ENCODE measurements at regions not wholly inside any gene's neighbourhood (a gene's known extent, or its start where the extent isn't known, plus 50 kb on each side); places are given as distances from the start of the nearest gene placed in this dataset.
A peak's percentile ranks its signal among the peaks of the same experiment; 100 is the strongest.

DNA sequence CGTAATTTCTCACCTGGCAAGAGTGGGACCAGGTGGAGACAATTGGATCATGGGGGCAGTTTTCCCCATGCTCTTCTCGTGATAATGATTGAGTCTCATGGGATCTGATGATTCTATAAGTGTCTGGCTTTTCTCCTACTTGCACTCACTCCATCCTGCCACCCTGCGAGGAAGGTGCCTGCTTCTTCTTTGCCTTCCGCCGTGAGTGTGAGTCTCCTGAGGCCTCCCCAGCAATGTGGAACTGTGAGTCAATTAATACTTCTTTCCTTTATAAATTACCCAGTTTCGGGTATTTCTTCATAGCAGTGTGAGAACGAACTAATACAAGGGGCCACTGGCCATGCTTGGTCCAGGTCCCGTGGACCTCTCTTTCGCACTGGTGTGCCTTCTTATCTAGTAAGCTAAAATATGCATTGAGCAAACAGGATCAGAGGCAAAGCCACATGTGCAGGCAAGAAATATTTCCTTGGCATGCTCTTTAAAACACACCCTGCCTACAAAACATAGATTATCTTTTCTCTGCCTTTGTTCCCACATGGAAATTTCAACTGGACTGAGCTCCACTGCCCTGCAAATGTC lies 821.1 kb downstream of the TRIB2 start:
- no peak overlapping the region for H3K9ac ChIP-seq (ENCODE audit: control insufficient read depth, insufficient read depth, low read length)
- no peak overlapping the region for H3K27ac ChIP-seq (ENCODE audit: control insufficient read depth, insufficient read depth)
- POLR2A ChIA-PET, result interaction anchor here (0.6 to 1.1 kb wide), 2 partner anchors 8 to 346 kb away, joined by 4 read pairs; no protein-coding TSS in a partner anchor
- no peaks in the 10 kb centered on the region for H3K36me3 ChIP-seq (ENCODE audit: control insufficient read depth in 2 of 2, insufficient read depth in 2 of 2, low read length in 1 of 2)
- FAIRE-seq (no peak), DNase-seq (ENCODE audit: low read depth, low spot score) (no peak), ATAC-seq (no peak)
- H3K79me2 ChIP-seq (ENCODE audit: control insufficient read depth, insufficient read depth, low read length), result no peaks in the 10 kb centered on the region
- H3K4me3 ChIP-seq, result no peak overlapping the region
- no peaks in the 10 kb centered on the region for H3K4me1 ChIP-seq (ENCODE audit: control insufficient read depth, insufficient read depth, low read length)
- TF ChIP-seq YY1 (IDR thresholded peaks at IDR 0.05; ENCODE audit: low read depth, low read length), result no peak
- TF ChIP-seq ZNF622 (IDR thresholded peaks at IDR 0.05), result no peak
- no peak for TF ChIP-seq RAD21 (IDR thresholded peaks at IDR 0.05; ENCODE audit: insufficient read depth, low read depth, low read length)
- no peak for TF ChIP-seq TCF3 (IDR thresholded peaks at IDR 0.05; ENCODE audit: borderline replicate concordance, insufficient read depth, low read depth, low read length)
- TF ChIP-seq PAX8 (IDR thresholded peaks at IDR 0.05), result no peak
- TF ChIP-seq GABPA (IDR thresholded peaks at IDR 0.05; ENCODE audit: low read depth), result no peak
- no peak for TF ChIP-seq PAX5 (IDR thresholded peaks at IDR 0.05; ENCODE audit: borderline replicate concordance, low read depth, low read length)
- no peak for TF ChIP-seq BACH1 (IDR thresholded peaks at IDR 0.05; ENCODE audit: borderline replicate concordance)
- intact Hi-C loops (cut with micrococcal nuclease; ENCODE audit: unreplicated experiment) (no loop called here), in situ Hi-C loops (cut with MboI) (no loop called here)
- BruUV-seq (replicated peaks), result TSS peak; percentile 60
- CTCF ChIA-PET, result interaction anchor here (0.6 kb wide), 1 partner anchor 700 kb away, joined by 3 read pairs; no protein-coding TSS in a partner anchor
- H3K4me2 ChIP-seq (ENCODE audit: control insufficient read depth, insufficient read depth), result no peak overlapping the region
- H4K20me1 ChIP-seq (ENCODE audit: control insufficient read depth, insufficient read depth), result no peaks in the 10 kb centered on the region
- no peaks in the 10 kb centered on the region for H3K27me3 ChIP-seq (replicated peaks in 1 of 2; ENCODE audit: control insufficient read depth in 2 of 2, insufficient read depth in 2 of 2, low read length in 1 of 2)
- SMC1A ChIA-PET (ENCODE audit: uncharacterized antibody, unreplicated experiment), result interaction anchor here (0.8 to 2.2 kb wide), 7 partner anchors 9 to 341 kb away, joined by 3 to 13 read pairs (median 4); no protein-coding TSS in a partner anchor
- H2AFZ ChIP-seq (ENCODE audit: control insufficient read depth, low read depth, low read length), result peak overlapping the region; percentile 44
- RAD21 ChIA-PET (ENCODE audit: unreplicated experiment), result interaction anchor here (0.9 to 1.3 kb wide), 3 partner anchors 13 to 16 kb away, joined by 3 to 4 read pairs (median 3); no protein-coding TSS in a partner anchor
- H3K9me3 ChIP-seq (replicated peaks; ENCODE audit: control insufficient read depth, insufficient read depth, low read length), result peaks cover under 1% of the 10 kb centered on the region; the same call in 2 of the 3 replicates
- 61% methylated on average over 9 of the region's 9 CpGs for WGBS (ENCODE audit: insufficient coverage, insufficient replicate concordance, low lambda C conversion rate, missing lambda C conversion rate)

DNA sequence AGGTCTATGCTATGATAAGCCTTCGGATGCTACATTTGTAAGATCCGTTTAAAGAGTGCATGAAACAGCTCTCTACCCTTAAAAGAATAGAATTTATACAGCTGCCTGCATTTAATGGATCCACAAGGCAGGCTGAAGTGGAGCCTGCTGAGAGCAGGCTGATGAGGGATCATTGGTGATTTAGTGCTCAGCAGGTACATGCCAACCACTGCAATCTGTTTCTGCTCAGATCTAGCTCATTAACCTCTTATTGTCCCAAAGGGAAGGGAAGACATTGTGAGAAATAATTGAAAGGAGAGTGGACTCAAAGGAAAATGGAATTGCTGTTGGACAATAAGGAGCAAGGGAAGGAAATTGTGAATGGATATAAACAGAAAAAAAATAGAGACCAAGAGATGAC lies 822.6 kb downstream of the TRIB2 start:
- DNase-seq (ENCODE audit: low read depth, low spot score), result no peak
- no peak for ATAC-seq
- no TSS peak for BruUV-seq (replicated peaks)
- no peak for FAIRE-seq
- Histone ChIP-seq H4K20me1 (ENCODE audit: control insufficient read depth, insufficient read depth) (no peaks in the 10 kb centered on the region), H3K4me2 (ENCODE audit: control insufficient read depth, insufficient read depth) (no peak overlapping the region), H3K9ac (ENCODE audit: control insufficient read depth, insufficient read depth, low read length) (no peak overlapping the region), H2AFZ (ENCODE audit: control insufficient read depth, low read depth, low read length) (no peak overlapping the region), H3K27me3 (replicated peaks in 1 of 2; ENCODE audit: control insufficient read depth in 2 of 2, insufficient read depth in 2 of 2, low read length in 1 of 2) (no peaks in the 10 kb centered on the region), H3K4me1 (ENCODE audit: control insufficient read depth, insufficient read depth, low read length) (peaks cover 4% of the 10 kb centered on the region; the same call in 1 of the 2 replicates), H3K79me2 (ENCODE audit: control insufficient read depth, insufficient read depth, low read length) (no peaks in the 10 kb centered on the region), H3K27ac (ENCODE audit: control insufficient read depth, insufficient read depth) (no peak overlapping the region), H3K9me3 (replicated peaks; ENCODE audit: control insufficient read depth, insufficient read depth, low read length) (peaks cover 2% of the 10 kb centered on the region; the same call in 2 of the 3 replicates), H3K36me3 (ENCODE audit: control insufficient read depth in 2 of 2, insufficient read depth in 2 of 2, low read length in 1 of 2) (no peaks in the 10 kb centered on the region), H3K4me3 (no peak overlapping the region)
- WGBS (ENCODE audit: insufficient coverage, insufficient replicate concordance, low lambda C conversion rate, missing lambda C conversion rate), result 66% methylated on average over 2 of the region's 2 CpGs
- ChIA-PET CTCF (no interaction called here), SMC1A (ENCODE audit: uncharacterized antibody, unreplicated experiment) (interaction anchor here (1.2 to 2.2 kb wide), 3 partner anchors 10 to 21 kb away, joined by 3 to 13 read pairs (median 6); no protein-coding TSS in a partner anchor), POLR2A (no interaction called here), RAD21 (ENCODE audit: unreplicated experiment) (interaction anchor here (1.0 kb wide), 2 partner anchors 10 to 17 kb away, joined by 3 to 4 read pairs; no protein-coding TSS in a partner anchor)
- intact Hi-C loops (cut with micrococcal nuclease; ENCODE audit: unreplicated experiment), result no loop called here
- in situ Hi-C loops (cut with MboI), result no loop called here
- no peak for TF ChIP-seq WRNIP1 (IDR thresholded peaks at IDR 0.05; ENCODE audit: borderline replicate concordance, low read depth, low read length)
- TF ChIP-seq, protein P1, sequence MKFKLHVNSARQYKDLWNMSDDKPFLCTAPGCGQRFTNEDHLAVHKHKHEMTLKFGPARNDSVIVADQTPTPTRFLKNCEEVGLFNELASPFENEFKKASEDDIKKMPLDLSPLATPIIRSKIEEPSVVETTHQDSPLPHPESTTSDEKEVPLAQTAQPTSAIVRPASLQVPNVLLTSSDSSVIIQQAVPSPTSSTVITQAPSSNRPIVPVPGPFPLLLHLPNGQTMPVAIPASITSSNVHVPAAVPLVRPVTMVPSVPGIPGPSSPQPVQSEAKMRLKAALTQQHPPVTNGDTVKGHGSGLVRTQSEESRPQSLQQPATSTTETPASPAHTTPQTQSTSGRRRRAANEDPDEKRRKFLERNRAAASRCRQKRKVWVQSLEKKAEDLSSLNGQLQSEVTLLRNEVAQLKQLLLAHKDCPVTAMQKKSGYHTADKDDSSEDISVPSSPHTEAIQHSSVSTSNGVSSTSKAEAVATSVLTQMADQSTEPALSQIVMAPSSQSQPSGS (IDR thresholded peaks at IDR 0.05; ENCODE audit: low read length), result no peak
- TF ChIP-seq, protein P2, sequence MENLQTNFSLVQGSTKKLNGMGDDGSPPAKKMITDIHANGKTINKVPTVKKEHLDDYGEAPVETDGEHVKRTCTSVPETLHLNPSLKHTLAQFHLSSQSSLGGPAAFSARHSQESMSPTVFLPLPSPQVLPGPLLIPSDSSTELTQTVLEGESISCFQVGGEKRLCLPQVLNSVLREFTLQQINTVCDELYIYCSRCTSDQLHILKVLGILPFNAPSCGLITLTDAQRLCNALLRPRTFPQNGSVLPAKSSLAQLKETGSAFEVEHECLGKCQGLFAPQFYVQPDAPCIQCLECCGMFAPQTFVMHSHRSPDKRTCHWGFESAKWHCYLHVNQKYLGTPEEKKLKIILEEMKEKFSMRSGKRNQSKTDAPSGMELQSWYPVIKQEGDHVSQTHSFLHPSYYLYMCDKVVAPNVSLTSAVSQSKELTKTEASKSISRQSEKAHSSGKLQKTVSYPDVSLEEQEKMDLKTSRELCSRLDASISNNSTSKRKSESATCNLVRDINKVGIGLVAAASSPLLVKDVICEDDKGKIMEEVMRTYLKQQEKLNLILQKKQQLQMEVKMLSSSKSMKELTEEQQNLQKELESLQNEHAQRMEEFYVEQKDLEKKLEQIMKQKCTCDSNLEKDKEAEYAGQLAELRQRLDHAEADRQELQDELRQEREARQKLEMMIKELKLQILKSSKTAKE (IDR thresholded peaks at IDR 0.05; ENCODE audit: low read depth, poor library complexity, severe bottlenecking), result no peak
- TF ChIP-seq, protein P3, sequence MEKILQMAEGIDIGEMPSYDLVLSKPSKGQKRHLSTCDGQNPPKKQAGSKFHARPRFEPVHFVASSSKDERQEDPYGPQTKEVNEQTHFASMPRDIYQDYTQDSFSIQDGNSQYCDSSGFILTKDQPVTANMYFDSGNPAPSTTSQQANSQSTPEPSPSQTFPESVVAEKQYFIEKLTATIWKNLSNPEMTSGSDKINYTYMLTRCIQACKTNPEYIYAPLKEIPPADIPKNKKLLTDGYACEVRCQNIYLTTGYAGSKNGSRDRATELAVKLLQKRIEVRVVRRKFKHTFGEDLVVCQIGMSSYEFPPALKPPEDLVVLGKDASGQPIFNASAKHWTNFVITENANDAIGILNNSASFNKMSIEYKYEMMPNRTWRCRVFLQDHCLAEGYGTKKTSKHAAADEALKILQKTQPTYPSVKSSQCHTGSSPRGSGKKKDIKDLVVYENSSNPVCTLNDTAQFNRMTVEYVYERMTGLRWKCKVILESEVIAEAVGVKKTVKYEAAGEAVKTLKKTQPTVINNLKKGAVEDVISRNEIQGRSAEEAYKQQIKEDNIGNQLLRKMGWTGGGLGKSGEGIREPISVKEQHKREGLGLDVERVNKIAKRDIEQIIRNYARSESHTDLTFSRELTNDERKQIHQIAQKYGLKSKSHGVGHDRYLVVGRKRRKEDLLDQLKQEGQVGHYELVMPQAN (conservative IDR thresholded peaks at IDR 0.05), result no peak
